ENCODE measurements at regions not wholly inside any gene's neighbourhood (a gene's known extent, or its start where the extent isn't known, plus 50 kb on each side); places are given as distances from the start of the nearest gene placed in this dataset.
"Not testable (repeated sequence)": the region's sequence is repeated elsewhere in the genome, so short reads cannot be mapped to it uniquely, and the experiment has no call there.

DNA sequence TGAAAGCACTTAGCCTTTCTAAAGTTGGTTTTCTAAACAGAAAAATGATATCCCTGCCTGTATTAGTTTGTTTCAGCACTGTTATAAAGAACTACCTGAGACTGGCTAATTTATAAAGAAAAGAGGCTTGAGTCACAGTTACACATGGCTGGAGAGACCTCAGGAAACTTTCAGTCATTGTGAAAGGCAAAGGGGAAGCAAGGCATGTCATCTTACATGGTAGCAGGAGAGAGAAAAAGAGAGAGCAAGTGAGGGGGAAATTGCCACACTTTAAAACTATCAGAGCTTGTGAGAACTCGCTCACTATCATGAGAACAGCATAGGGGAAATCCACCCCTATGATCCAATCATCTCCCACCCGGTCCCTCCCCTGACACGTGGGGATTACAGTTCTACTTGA, 64.9 kb downstream of the FAM170A start:
- DNase-seq, result no peak

- DNase-seq, result no peak
Measured at GRCh38 chr5:119706049-119706448, 76.7 kb downstream of the FAM170A start.

- no peak for DNase-seq
Measured at GRCh38 chr5:119708076-119708790, 78.9 kb downstream of the FAM170A start.

- no peak for DNase-seq
Measured at GRCh38 chr5:119721775-119722174, 92.4 kb downstream of the FAM170A start.

- not testable (repeated sequence) for DNase-seq
Measured at GRCh38 chr5:119725291-119725690, 95.9 kb downstream of the FAM170A start.

- no peak for DNase-seq
Measured at GRCh38 chr5:119726544-119726943, 97.2 kb downstream of the FAM170A start.

- no peak for DNase-seq
Measured at GRCh38 chr5:119740225-119740624, 110.9 kb downstream of the FAM170A start.

DNA sequence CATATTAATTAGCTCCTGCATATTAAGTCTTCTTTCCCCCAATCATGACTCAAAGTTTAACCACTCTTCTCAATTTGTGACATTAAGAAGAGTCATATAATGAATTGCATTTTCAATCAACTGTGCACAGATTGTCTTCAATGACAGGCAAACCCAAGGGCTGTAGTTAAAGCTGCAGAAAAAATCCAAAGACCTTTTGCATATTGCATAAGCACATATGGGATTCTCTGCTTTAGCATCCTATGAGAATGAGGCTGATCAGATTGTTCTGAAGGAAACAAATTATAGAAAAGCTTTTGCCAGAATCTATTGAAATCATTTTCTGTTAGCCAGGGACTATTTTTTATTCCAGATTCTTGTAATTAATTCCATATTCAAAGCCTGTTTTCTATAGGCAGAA, 112.3 kb downstream of the FAM170A start:
- DNase-seq, result no peak

DNA sequence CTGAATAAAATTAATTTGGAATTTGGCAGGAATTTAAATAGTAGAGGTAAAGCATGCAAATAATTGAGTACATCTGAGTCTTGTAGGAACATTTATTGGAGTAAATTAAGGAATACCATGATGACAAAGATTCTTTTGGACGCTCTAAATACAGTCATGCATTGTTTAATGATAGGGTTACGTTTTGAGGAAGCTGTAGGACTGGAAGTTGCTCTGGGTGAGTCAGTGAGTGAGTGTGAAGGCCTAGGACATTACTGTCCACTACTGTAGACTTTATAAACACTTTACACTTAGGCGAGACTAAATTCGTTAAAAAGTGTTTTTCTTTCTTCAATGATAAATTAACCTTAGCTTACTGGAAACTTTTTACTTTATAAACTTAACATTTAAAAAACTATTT, 113.0 kb downstream of the FAM170A start:
- no peak for DNase-seq

DNA sequence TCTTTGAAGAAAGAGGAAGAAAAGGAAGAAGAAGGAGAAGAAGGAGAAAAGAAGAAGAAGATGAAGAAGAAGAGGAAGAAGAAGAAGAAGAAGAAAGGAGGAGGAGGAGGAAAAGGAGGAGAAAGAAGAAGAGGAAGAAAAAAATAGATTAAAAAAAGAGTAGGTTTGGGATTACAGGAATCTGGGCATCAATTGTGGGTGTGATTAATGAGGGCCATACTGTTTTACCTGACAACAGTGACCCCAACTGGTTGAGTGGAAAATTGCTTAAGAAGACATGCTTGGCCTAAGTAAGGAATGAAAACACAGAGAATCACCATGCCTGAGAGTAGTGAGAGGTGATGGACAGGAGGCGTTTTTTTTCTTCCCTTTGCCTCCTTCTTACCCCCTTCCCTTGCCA, 114.6 kb downstream of the FAM170A start:
- peak in 1 of 6 experiments; percentile 1 for DNase-seq

- no peak for DNase-seq
Measured at GRCh38 chr5:119745976-119746375, 116.6 kb downstream of the FAM170A start.

- DNase-seq, result no peak
Measured at GRCh38 chr5:119746984-119747383, 117.6 kb downstream of the FAM170A start.

- DNase-seq, result no peak
Measured at GRCh38 chr5:119750887-119751733, 121.8 kb downstream of the FAM170A start.

GRCh38 chr5:119751734-119752094, 122.4 kb downstream of the FAM170A start:
- DNase-seq, result no peak

DNA sequence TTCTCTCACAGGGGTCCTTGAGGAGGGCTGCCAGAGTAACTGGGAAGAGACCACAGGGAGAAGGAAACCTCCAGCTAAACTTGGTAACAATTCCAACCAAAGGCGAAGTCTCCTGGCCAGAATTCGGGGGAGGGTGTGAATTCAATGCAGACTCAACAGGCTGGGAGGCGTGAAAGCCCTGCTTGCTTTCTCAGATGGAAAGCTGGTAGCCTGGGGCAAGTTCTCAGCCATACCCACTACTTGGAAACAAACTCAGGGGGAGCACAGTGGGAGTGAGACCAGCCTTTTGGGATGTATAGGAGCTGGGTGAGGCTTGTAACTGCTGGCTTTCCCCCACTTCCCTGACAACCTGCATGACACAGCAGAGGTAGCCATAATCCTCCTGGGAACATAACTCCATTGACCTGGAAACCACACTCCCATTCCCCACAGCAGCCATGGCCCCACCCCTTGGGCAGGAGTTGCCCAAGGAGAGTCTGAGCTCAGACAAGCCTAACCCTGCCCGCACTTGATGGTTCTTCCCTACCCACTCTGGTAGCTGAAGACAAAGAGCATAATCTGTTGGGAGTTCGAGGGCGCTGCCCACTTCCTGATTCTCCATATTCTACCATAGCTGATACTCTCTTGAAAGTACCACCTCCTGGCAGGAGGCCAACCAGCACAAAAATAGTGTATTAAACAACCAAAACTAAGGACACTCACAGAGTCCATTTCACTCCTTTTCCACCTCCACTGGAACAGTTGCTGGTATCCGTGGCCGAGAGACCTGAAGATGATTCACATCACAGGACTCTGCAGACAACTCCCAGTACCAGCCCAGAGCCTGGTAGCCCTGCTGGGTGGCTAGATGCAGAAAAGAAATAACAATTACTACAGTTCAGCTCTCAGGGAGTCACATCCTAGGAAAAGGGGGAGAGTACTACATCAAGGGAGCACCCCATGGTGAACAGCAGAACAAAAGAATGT, 123.8 kb downstream of the FAM170A start:
- DNase-seq, result no peak

GRCh38 chr5:119754825-119755224, 125.5 kb downstream of the FAM170A start:
- not testable (repeated sequence) for DNase-seq

DNA sequence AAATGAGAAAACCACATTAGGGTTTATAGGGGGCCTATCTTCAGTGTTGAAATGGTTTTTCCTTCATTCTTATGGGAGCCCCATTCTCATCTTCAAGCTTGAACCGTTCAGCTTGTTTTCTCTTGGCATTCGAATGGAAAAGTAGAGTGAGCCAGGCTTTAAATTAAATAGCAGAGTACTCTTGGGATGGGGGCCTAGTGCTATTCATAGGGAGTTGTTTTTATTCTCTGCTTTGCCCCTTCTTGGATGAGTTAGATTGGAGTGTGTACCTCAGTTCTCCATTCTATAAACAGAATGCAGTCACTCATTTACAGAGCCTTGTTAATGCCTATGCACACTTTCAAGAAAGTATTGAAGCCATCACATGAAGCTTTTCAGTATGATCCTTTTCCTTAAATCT, 127.9 kb downstream of the FAM170A start:
- no peak for DNase-seq

DNA sequence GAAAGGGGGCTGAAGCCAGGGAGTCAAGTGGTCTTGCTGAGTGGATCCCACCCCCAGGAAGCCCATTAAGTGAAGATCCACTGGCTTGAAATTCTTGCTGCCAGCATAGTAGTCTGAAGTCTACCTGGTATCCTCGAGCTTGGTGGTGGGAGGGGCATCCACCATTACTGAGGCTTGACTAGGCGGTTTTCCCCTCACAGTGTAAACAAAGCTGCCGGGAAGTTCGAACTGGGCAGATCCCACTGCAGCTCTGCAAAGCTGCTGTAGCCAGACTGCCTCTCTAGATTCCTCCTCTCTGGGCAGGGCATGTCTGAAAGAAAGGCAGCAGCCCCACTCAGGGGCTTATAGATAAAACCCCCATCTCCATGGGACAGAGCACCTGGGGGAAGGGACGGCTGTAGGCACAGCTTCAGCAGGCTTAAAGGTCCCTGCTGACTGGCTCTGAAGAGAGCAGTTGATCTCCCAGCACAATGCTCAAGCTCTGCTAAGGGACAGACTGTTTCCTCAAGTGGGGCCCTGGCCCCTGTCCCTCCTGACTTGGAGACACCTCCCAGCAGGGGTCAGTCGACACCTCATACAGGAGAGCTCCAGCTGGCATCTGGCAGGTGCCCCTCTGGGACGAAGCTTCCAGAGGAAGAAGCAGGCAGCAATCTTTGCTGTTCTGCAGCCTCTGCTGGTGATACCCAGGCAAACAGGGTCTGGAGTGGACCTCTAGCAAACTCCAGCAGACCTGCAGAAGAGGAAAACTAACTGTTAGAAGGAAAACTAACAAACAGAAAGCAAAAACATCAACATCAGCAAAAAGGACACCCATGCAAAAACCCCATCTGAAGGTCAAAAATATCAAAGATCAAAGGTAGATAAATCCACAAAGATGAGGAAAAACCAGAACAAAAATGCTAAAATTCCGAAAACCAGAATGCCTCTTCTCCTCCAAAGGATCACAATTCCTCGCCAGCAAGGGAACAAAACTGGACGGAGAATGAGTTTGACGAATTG, 140.6 kb downstream of the FAM170A start:
- not testable (repeated sequence) for DNase-seq

DNA sequence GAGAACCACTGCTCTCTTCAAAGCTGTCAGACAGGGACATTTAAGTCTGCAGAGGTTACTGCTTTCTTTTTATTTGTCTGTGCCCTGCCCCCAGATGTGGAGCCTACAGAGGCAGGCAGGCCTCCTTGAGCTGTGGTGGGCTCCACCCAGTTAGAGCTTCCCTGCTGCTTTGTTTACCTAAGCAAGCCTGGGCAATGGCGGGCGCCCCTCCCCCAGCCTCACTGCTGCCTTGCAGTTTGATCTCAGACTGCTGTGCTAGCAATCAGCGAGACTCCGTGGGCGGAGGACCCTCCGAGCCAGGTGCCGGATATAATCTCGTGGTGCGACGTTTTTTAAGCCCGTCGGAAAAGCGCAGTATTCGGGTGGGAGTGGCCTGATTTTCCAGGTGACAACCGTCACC, 150.8 kb downstream of the FAM170A start:
- not testable (repeated sequence) for DNase-seq

DNA sequence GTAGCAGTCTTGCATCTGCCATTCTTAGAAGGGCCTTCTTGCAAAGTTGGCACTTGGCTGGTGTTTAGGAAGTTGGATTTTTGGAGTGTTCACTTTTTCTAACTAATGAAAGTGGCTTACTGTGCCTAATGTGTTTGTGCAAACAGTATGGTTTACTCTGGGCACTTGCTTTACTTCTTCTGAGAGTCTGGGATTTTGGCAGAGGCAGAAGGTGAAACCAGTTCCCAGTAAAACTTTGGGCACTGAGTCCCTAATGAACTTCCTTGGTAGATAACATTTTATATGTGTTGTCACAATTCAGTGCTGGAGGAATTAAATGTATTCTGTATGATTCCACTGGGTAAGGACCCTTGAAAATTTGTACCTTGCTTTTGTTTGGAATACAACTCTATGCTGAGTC, 155.7 kb downstream of the FAM170A start:
- no peak for DNase-seq

DNA sequence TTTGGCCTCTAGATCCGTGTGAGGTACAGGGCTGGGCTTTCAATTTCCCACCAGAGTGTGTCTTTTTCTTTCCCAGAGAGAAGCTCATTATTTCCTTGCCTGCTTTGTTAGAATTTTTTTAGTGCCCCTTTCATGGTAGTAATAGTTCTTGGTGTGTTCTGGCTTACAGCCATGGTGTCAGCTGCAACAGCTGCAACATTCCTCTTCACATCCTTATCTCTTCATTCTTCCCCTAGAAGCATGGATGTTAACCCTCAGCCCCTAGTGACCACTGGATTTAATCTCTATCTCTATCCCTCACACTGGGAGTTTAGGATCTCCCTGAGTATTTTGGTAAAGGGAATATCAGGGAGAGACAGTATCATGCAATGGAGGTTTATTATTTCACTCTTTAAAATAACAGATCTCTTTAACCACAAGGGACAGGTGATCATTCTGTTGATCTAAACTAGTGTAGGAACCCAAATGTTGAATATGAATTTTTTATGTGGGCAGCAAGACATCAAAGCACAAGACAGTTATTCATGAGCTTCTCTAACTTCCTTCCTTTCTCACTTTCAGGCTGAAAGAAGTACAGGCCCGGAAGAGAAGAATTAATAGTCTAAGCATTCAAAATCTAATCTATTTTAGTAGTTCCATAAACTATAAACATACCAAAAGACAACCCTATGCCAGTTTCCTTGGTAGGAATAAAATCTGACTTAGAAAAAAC, 160.2 kb downstream of the FAM170A start:
- DNase-seq, result no peak

All from stimulated activated naive CD4-positive, alpha-beta T cell (primary cell).